IMR-90 (cell line): ENCODE measurements at regions not wholly inside any gene's neighbourhood (a gene's known extent, or its start where the extent isn't known, plus 50 kb on each side); places are given as distances from the start of the nearest gene placed in this dataset.

ENCODE experiments used
- ATAC-seq: fragments of 200-7000 bp; cut with Tn5 transposase; 2 replicates; pipeline ENCODE4 v1.9.1; 2020; ENCODE audit warnings: low read depth, mild to moderate bottlenecking, moderate library complexity
- BruUV-seq: library from RNA; stranded (reverse); fragments of 400-500 nt; replicated peaks from 2 replicates; lab custom pipeline; 2021; lab: Mats Ljungman, UMichigan
- CTCF ChIA-PET: fragments of 300-600 bp; formaldehyde crosslinking; extraction: SDS; loops from one replicate; lab custom pipeline; 2021; ENCODE audit warnings: antibody characterized with exemption; lab: Yijun Ruan, JAX
- POLR2A ChIA-PET: fragments of 300-600 bp; sonication (Branson Sonifier 250); formaldehyde crosslinking; loops from one replicate; lab custom pipeline; 2022; ENCODE audit warnings: antibody characterized with exemption; ENCODE audit not compliant: unreplicated experiment; lab: Charles Lee
- DNase-seq: peaks from one replicate; pipeline ENCODE4 v3.0.0; 2013
- H2AFZ ChIP-seq: replicated peaks from 2 replicates; pipeline ENCODE3; 2013; ENCODE audit warnings: low read length, mild to moderate bottlenecking; ENCODE audit not compliant: poor library complexity
- H2AK5ac ChIP-seq: 2 replicates; pipeline ENCODE4 v1.6.1; 2013; ENCODE audit warnings: low read depth, low read length, inconsistent platforms
- H2AK9ac ChIP-seq: replicated peaks from 2 replicates; pipeline ENCODE3; 2013; ENCODE audit warnings: mild to moderate bottlenecking, low read depth, low read length, moderate library complexity; ENCODE audit not compliant: poor library complexity
- H2BK120ac ChIP-seq: 2 replicates; pipeline ENCODE4 v1.6.1; 2013; ENCODE audit warnings: low read depth, low read length, inconsistent platforms
- H2BK15ac ChIP-seq: 3 replicates; pipeline ENCODE4 v1.6.1; 2013; ENCODE audit warnings: low read depth, low read length, inconsistent platforms
- H2BK20ac ChIP-seq: 2 replicates; pipeline ENCODE4 v1.6.1; 2013; ENCODE audit warnings: low read depth, mild to moderate bottlenecking, inconsistent platforms, low read length, moderate library complexity
- H2BK5ac ChIP-seq: 2 replicates; pipeline ENCODE4 v1.6.1; 2013; ENCODE audit warnings: mild to moderate bottlenecking, low read depth, low read length, inconsistent platforms; ENCODE audit not compliant: poor library complexity, severe bottlenecking
- H3K14ac ChIP-seq: replicated peaks from 2 replicates; pipeline ENCODE4 v1.6.1; 2013; ENCODE audit warnings: low read depth, low read length, inconsistent platforms
- H3K18ac ChIP-seq: 2 replicates; pipeline ENCODE4 v1.6.1; 2013; ENCODE audit warnings: low read depth, low read length, control low read depth
- H3K23ac ChIP-seq: 2 replicates; pipeline ENCODE4 v1.6.1; 2013; ENCODE audit warnings: low read depth, low read length, inconsistent platforms
- H3K27ac ChIP-seq: 2 replicates; pipeline ENCODE4 v1.5.1; 2013; ENCODE audit warnings: mild to moderate bottlenecking, control low read depth, low read length; ENCODE audit not compliant: insufficient read depth
- H3K27me3 ChIP-seq: 2 replicates; pipeline ENCODE4 v1.6.1; 2013; ENCODE audit warnings: low read length; ENCODE audit not compliant: control insufficient read depth, insufficient read depth
- H3K36me3 ChIP-seq: 2 replicates; pipeline ENCODE4 v1.6.1; 2013; ENCODE audit warnings: low read length, mixed read lengths; ENCODE audit not compliant: control insufficient read depth, insufficient read depth
- H3K4ac ChIP-seq: 2 replicates; pipeline ENCODE4 v1.6.1; 2013; ENCODE audit warnings: low read depth, low read length, inconsistent platforms
- H3K4me1 ChIP-seq: 2 replicates; pipeline ENCODE4 v1.6.1; 2013; ENCODE audit warnings: low read length, mixed read lengths; ENCODE audit not compliant: control insufficient read depth, insufficient read depth
- H3K4me2 ChIP-seq: 2 replicates; pipeline ENCODE4 v1.6.1; 2013; ENCODE audit warnings: low read depth, mild to moderate bottlenecking, control low read depth, low read length, moderate library complexity
- H3K4me3 ChIP-seq: 2 replicates; pipeline ENCODE4 v1.5.1; 2013; ENCODE audit warnings: low read depth, mild to moderate bottlenecking, control low read depth, low read length, moderate library complexity; ENCODE audit not compliant: insufficient read depth
- H3K56ac ChIP-seq: 2 replicates; pipeline ENCODE4 v1.6.1; 2013; ENCODE audit warnings: low read length, inconsistent platforms; ENCODE audit not compliant: insufficient read depth; ENCODE audit errors: extremely low read depth
- H3K79me1 ChIP-seq, 2 experiments: 2 replicates each; pipeline ENCODE4 v1.6.1; 2013; ENCODE audit warnings: low read length in 2 of 2, inconsistent platforms in 1 of 2, low read depth in 1 of 2
- H3K9ac ChIP-seq: 2 replicates; pipeline ENCODE4 v1.6.1; 2013; ENCODE audit warnings: low read depth, low read length, control low read depth
- H3K9me1 ChIP-seq: 2 replicates; pipeline ENCODE4 v1.6.1; 2013; ENCODE audit warnings: low read length, inconsistent platforms; ENCODE audit not compliant: insufficient read depth
- H3K9me3 ChIP-seq: 2 replicates; pipeline ENCODE4 v1.6.1; 2013; ENCODE audit warnings: low read length; ENCODE audit not compliant: control insufficient read depth, insufficient read depth
- H4K20me1 ChIP-seq: 2 replicates; pipeline ENCODE4 v1.6.1; 2013; ENCODE audit warnings: low read length, inconsistent platforms; ENCODE audit not compliant: insufficient read depth
- H4K5ac ChIP-seq: 2 replicates; pipeline ENCODE4 v1.6.1; 2013; ENCODE audit warnings: mild to moderate bottlenecking, low read depth, low read length, control low read depth
- H4K8ac ChIP-seq, 2 experiments: 2 replicates each; pipeline ENCODE4 v1.6.1; 2013; ENCODE audit warnings: low read depth in 2 of 2, low read length in 2 of 2, control low read depth in 1 of 2, inconsistent platforms in 1 of 2
- H4K91ac ChIP-seq: 2 replicates; pipeline ENCODE4 v1.6.1; 2013; ENCODE audit warnings: low read depth, low read length, inconsistent platforms; ENCODE audit not compliant: insufficient read depth
- CEBPB ChIP-seq: IDR thresholded peaks from 2 replicates; pipeline ENCODE4 v1.6.1; 2012; ENCODE audit warnings: low read depth, low read length, improper control_type of control experiment
- MAFK ChIP-seq: IDR thresholded peaks from 2 replicates; pipeline ENCODE4 v1.6.1; 2012; ENCODE audit warnings: low read depth, low read length, improper control_type of control experiment
- MAZ ChIP-seq: IDR thresholded peaks from 2 replicates; pipeline ENCODE4 v1.6.1; 2012; ENCODE audit warnings: low read depth, mild to moderate bottlenecking, low read length, improper control_type of control experiment, moderate library complexity, borderline replicate concordance
- MXI1 ChIP-seq: IDR thresholded peaks from 2 replicates; pipeline ENCODE4 v1.6.1; 2012; ENCODE audit warnings: low read depth, mild to moderate bottlenecking, low read length, moderate library complexity, borderline replicate concordance
- NFE2L2 ChIP-seq: fragments of 150-350 bp; IDR thresholded peaks from 2 replicates; pipeline ENCODE4 v1.6.1; 2016; ENCODE audit warnings: low read depth, mild to moderate bottlenecking, low read length
- RFX5 ChIP-seq: IDR thresholded peaks from 2 replicates; pipeline ENCODE4 v1.8.0; 2012; ENCODE audit warnings: low read depth, mild to moderate bottlenecking, low read length, moderate library complexity
- WGBS, 2 experiments: methylation state at CpG; one replicate each; pipeline versions ENCODE4 v1.1.5 to v1.1.7; 2013; ENCODE audit warnings: missing lambda C conversion rate in 2 of 2; ENCODE audit not compliant: insufficient read length in 1 of 2; ENCODE audit errors: extremely low coverage in 2 of 2; 5-methylcytosine and 5-hydroxymethylcytosine counted together
- dilution Hi-C: fragments of 300-500 bp; cut with HindIII; formaldehyde crosslinking; loops from one replicate; pipeline ENCODE4 v1.14.3; 2018; ENCODE audit warnings: low sequenced_read_pairs; ENCODE audit not compliant: unreplicated experiment
- in situ Hi-C: fragments of 300-500 bp; cut with MboI; formaldehyde crosslinking; loops from 3 replicates; pipeline ENCODE4 v1.14.3; 2019; ENCODE audit warnings: low sequenced_read_pairs, inconsistent platforms, mixed read lengths
- intact Hi-C: fragments of 100-400 bp; cut with micrococcal nuclease; formaldehyde crosslinking; loops from 2 replicates; pipeline ENCODE4 v1.10.0; 2022
- TF ChIP-seq, protein P1 (sequence below): conservative IDR thresholded peaks from 2 replicates; pipeline ENCODE4 v1.5.1; 2012; ENCODE audit warnings: mild to moderate bottlenecking, low read depth, low read length, improper control_type of control experiment

- H3K23ac ChIP-seq: no peak overlapping the region
- H2BK15ac ChIP-seq: 0 out of 3 replicates have a peak overlapping the region, but pooled peaks have one; percentile 4
- H2AK5ac ChIP-seq: no peak overlapping the region
- no peak overlapping the region for H3K4me2 ChIP-seq
- no peak for ATAC-seq
- WGBS, 2 experiments: no CpG with 5 or more reads among the region's 3 CpGs
- H3K9me3 ChIP-seq: no peaks in the 10 kb centered on the region
- no peak overlapping the region for H4K91ac ChIP-seq
- H3K4me3 ChIP-seq: no peak overlapping the region
- no peak overlapping the region for H2AK9ac ChIP-seq
- H3K4ac ChIP-seq: no peak overlapping the region
- no peak overlapping the region for H4K8ac ChIP-seq
- peak overlapping the region; percentile 22; the same call in 1 of the 2 replicates for H2BK20ac ChIP-seq
- dilution Hi-C loops (no loop called here), intact Hi-C loops (no loop called here), in situ Hi-C loops (no loop called here)
- H3K9me1 ChIP-seq: no peaks in the 10 kb centered on the region
- H2BK120ac ChIP-seq: peak overlapping the region; percentile 57; the same call in 1 of the 2 replicates
- no peak overlapping the region for H3K9ac ChIP-seq
- peaks cover 6% of the 10 kb centered on the region; the same call in 1 of the 2 replicates for H3K4me1 ChIP-seq
- H3K79me1 ChIP-seq: no peaks in the 10 kb centered on the region
- 0 out of 2 replicates have a peak overlapping the region, but pooled peaks have one; percentile 52 for H3K18ac ChIP-seq
- H3K27me3 ChIP-seq: no peaks in the 10 kb centered on the region
- H3K14ac ChIP-seq: no peak overlapping the region
- POLR2A ChIA-PET: no interaction called here
- H3K36me3 ChIP-seq: no peaks in the 10 kb centered on the region
- no peak overlapping the region for H2BK5ac ChIP-seq
- TF ChIP-seq, protein P1, sequence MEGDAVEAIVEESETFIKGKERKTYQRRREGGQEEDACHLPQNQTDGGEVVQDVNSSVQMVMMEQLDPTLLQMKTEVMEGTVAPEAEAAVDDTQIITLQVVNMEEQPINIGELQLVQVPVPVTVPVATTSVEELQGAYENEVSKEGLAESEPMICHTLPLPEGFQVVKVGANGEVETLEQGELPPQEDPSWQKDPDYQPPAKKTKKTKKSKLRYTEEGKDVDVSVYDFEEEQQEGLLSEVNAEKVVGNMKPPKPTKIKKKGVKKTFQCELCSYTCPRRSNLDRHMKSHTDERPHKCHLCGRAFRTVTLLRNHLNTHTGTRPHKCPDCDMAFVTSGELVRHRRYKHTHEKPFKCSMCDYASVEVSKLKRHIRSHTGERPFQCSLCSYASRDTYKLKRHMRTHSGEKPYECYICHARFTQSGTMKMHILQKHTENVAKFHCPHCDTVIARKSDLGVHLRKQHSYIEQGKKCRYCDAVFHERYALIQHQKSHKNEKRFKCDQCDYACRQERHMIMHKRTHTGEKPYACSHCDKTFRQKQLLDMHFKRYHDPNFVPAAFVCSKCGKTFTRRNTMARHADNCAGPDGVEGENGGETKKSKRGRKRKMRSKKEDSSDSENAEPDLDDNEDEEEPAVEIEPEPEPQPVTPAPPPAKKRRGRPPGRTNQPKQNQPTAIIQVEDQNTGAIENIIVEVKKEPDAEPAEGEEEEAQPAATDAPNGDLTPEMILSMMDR: no peak
- TF ChIP-seq MAFK (no peak), MXI1 (no peak), RFX5 (no peak), NFE2L2 (no peak), MAZ (no peak), CEBPB (no peak)
- no peak overlapping the region for H3K27ac ChIP-seq
- BruUV-seq: no TSS peak
- no peak overlapping the region for H2AFZ ChIP-seq
- no peak overlapping the region for H4K5ac ChIP-seq
- no peak for DNase-seq
- CTCF ChIA-PET: no interaction called here
- no peak overlapping the region for H3K56ac ChIP-seq
- no peaks in the 10 kb centered on the region for H4K20me1 ChIP-seq
These were observed 537.4 kb upstream of the LUZP2 start for GRCh38 chr11:23959462-23959861.
